ENCODE measurements at regions not wholly inside any gene's neighbourhood (a gene's known extent, or its start where the extent isn't known, plus 50 kb on each side); places are given as distances from the start of the nearest gene placed in this dataset.

GRCh38 chr15:96576596-96576995 lies 246.1 kb downstream of the NR2F2 start:
- DNase-seq (ENCODE audit: low spot score) (no peak), ATAC-seq (no peak)
- TF ChIP-seq CREM (CRISPR knock-in tag; IDR thresholded peaks at IDR 0.05) (no peak), ZNF671 (CRISPR knock-in tag; IDR thresholded peaks at IDR 0.05) (no peak), RORB (CRISPR knock-in tag; IDR thresholded peaks at IDR 0.05) (no peak), SOX15 (CRISPR knock-in tag; IDR thresholded peaks at IDR 0.05) (no peak), ZNF263 (CRISPR knock-in tag; IDR thresholded peaks at IDR 0.05; ENCODE audit: low read depth) (no peak), OVOL2 (CRISPR knock-in tag; IDR thresholded peaks at IDR 0.05; ENCODE audit: borderline replicate concordance) (no peak), CBFB (CRISPR knock-in tag; IDR thresholded peaks at IDR 0.05; ENCODE audit: low read depth) (no peak), EMX1 (CRISPR knock-in tag; IDR thresholded peaks at IDR 0.05) (no peak), TEAD1 (CRISPR knock-in tag; IDR thresholded peaks at IDR 0.05) (no peak), ZSCAN18 (CRISPR knock-in tag; IDR thresholded peaks at IDR 0.05) (no peak), NR3C1 (CRISPR knock-in tag; conservative IDR thresholded peaks at IDR 0.05; ENCODE audit: low read depth) (no peak)
- TF ChIP-seq, protein P1, sequence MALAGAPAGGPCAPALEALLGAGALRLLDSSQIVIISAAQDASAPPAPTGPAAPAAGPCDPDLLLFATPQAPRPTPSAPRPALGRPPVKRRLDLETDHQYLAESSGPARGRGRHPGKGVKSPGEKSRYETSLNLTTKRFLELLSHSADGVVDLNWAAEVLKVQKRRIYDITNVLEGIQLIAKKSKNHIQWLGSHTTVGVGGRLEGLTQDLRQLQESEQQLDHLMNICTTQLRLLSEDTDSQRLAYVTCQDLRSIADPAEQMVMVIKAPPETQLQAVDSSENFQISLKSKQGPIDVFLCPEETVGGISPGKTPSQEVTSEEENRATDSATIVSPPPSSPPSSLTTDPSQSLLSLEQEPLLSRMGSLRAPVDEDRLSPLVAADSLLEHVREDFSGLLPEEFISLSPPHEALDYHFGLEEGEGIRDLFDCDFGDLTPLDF (CRISPR knock-in tag; IDR thresholded peaks at IDR 0.05), result no peak
- TF ChIP-seq, protein P2, sequence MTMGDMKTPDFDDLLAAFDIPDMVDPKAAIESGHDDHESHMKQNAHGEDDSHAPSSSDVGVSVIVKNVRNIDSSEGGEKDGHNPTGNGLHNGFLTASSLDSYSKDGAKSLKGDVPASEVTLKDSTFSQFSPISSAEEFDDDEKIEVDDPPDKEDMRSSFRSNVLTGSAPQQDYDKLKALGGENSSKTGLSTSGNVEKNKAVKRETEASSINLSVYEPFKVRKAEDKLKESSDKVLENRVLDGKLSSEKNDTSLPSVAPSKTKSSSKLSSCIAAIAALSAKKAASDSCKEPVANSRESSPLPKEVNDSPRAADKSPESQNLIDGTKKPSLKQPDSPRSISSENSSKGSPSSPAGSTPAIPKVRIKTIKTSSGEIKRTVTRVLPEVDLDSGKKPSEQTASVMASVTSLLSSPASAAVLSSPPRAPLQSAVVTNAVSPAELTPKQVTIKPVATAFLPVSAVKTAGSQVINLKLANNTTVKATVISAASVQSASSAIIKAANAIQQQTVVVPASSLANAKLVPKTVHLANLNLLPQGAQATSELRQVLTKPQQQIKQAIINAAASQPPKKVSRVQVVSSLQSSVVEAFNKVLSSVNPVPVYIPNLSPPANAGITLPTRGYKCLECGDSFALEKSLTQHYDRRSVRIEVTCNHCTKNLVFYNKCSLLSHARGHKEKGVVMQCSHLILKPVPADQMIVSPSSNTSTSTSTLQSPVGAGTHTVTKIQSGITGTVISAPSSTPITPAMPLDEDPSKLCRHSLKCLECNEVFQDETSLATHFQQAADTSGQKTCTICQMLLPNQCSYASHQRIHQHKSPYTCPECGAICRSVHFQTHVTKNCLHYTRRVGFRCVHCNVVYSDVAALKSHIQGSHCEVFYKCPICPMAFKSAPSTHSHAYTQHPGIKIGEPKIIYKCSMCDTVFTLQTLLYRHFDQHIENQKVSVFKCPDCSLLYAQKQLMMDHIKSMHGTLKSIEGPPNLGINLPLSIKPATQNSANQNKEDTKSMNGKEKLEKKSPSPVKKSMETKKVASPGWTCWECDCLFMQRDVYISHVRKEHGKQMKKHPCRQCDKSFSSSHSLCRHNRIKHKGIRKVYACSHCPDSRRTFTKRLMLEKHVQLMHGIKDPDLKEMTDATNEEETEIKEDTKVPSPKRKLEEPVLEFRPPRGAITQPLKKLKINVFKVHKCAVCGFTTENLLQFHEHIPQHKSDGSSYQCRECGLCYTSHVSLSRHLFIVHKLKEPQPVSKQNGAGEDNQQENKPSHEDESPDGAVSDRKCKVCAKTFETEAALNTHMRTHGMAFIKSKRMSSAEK (CRISPR knock-in tag; IDR thresholded peaks at IDR 0.05; ENCODE audit: borderline replicate concordance), result no peak
- TF ChIP-seq, protein P3, sequence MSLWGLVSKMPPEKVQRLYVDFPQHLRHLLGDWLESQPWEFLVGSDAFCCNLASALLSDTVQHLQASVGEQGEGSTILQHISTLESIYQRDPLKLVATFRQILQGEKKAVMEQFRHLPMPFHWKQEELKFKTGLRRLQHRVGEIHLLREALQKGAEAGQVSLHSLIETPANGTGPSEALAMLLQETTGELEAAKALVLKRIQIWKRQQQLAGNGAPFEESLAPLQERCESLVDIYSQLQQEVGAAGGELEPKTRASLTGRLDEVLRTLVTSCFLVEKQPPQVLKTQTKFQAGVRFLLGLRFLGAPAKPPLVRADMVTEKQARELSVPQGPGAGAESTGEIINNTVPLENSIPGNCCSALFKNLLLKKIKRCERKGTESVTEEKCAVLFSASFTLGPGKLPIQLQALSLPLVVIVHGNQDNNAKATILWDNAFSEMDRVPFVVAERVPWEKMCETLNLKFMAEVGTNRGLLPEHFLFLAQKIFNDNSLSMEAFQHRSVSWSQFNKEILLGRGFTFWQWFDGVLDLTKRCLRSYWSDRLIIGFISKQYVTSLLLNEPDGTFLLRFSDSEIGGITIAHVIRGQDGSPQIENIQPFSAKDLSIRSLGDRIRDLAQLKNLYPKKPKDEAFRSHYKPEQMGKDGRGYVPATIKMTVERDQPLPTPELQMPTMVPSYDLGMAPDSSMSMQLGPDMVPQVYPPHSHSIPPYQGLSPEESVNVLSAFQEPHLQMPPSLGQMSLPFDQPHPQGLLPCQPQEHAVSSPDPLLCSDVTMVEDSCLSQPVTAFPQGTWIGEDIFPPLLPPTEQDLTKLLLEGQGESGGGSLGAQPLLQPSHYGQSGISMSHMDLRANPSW (CRISPR knock-in tag; conservative IDR thresholded peaks at IDR 0.05; ENCODE audit: low read depth), result no peak
- TF ChIP-seq, protein P4, sequence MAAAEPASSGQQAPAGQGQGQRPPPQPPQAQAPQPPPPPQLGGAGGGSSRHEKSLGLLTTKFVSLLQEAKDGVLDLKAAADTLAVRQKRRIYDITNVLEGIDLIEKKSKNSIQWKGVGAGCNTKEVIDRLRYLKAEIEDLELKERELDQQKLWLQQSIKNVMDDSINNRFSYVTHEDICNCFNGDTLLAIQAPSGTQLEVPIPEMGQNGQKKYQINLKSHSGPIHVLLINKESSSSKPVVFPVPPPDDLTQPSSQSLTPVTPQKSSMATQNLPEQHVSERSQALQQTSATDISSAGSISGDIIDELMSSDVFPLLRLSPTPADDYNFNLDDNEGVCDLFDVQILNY (CRISPR knock-in tag; IDR thresholded peaks at IDR 0.05), result no peak
- Mint-ChIP-seq H3K27ac (no peak overlapping the region), H3K4me1 (peaks cover 15% of the 10 kb centered on the region), H3K27me3 (ENCODE audit: low read depth) (no peaks in the 10 kb centered on the region), H3K36me3 (no peaks in the 10 kb centered on the region), H3K9me3 (no peaks in the 10 kb centered on the region), H3K4me3 (no peak overlapping the region)
- ChIA-PET CTCF (no interaction called here), POLR2A (no interaction called here)

DNA sequence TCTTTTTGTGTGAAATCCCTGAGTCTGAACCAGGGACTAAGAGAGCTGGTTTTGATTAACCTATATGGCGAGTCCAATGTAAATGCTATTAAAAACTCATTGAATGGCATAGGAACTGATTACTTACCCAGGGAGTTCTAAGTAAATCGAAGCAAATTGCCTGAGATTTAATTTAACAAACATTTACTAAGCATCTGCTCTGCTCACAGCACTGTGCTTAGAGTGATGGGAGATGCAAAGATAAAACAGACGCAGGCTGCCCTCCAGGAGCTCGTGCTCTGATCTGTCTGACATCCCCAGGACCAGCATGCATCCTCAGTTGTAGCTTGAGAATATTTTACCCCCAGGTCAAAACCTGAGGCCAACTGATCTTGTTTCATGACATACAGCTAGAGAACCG lies 247.9 kb downstream of the NR2F2 start:
- no peaks in the 10 kb centered on the region for H3K36me3 Mint-ChIP-seq
- POLR2A ChIA-PET, result interaction anchor here (0.5 to 0.6 kb wide), 2 partner anchors 182 to 1573 kb away, joined by 3 to 4 read pairs; no protein-coding TSS in a partner anchor
- no peak for TF ChIP-seq NR2C2 (CRISPR knock-in tag; IDR thresholded peaks at IDR 0.05)
- TF ChIP-seq, protein P4 (CRISPR knock-in tag; IDR thresholded peaks at IDR 0.05), result no peak
- no peak for TF ChIP-seq JUN (CRISPR knock-in tag; IDR thresholded peaks at IDR 0.05)
- TF ChIP-seq, protein P5, sequence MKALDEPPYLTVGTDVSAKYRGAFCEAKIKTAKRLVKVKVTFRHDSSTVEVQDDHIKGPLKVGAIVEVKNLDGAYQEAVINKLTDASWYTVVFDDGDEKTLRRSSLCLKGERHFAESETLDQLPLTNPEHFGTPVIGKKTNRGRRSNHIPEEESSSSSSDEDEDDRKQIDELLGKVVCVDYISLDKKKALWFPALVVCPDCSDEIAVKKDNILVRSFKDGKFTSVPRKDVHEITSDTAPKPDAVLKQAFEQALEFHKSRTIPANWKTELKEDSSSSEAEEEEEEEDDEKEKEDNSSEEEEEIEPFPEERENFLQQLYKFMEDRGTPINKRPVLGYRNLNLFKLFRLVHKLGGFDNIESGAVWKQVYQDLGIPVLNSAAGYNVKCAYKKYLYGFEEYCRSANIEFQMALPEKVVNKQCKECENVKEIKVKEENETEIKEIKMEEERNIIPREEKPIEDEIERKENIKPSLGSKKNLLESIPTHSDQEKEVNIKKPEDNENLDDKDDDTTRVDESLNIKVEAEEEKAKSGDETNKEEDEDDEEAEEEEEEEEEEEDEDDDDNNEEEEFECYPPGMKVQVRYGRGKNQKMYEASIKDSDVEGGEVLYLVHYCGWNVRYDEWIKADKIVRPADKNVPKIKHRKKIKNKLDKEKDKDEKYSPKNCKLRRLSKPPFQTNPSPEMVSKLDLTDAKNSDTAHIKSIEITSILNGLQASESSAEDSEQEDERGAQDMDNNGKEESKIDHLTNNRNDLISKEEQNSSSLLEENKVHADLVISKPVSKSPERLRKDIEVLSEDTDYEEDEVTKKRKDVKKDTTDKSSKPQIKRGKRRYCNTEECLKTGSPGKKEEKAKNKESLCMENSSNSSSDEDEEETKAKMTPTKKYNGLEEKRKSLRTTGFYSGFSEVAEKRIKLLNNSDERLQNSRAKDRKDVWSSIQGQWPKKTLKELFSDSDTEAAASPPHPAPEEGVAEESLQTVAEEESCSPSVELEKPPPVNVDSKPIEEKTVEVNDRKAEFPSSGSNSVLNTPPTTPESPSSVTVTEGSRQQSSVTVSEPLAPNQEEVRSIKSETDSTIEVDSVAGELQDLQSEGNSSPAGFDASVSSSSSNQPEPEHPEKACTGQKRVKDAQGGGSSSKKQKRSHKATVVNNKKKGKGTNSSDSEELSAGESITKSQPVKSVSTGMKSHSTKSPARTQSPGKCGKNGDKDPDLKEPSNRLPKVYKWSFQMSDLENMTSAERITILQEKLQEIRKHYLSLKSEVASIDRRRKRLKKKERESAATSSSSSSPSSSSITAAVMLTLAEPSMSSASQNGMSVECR (CRISPR knock-in tag; IDR thresholded peaks at IDR 0.05; ENCODE audit: borderline replicate concordance), result no peak
- TF ChIP-seq, protein P6, sequence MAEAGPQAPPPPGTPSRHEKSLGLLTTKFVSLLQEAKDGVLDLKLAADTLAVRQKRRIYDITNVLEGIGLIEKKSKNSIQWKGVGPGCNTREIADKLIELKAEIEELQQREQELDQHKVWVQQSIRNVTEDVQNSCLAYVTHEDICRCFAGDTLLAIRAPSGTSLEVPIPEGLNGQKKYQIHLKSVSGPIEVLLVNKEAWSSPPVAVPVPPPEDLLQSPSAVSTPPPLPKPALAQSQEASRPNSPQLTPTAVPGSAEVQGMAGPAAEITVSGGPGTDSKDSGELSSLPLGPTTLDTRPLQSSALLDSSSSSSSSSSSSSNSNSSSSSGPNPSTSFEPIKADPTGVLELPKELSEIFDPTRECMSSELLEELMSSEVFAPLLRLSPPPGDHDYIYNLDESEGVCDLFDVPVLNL (CRISPR knock-in tag; IDR thresholded peaks at IDR 0.05; ENCODE audit: borderline replicate concordance, low read depth), result no peak

More for the DNA sequence above, 247.9 kb downstream of the NR2F2 start:
- ATAC-seq (no peak), DNase-seq (ENCODE audit: low spot score) (no peak)
- H3K9me3 Mint-ChIP-seq, result no peaks in the 10 kb centered on the region
- H3K27ac Mint-ChIP-seq, result no peak overlapping the region
- H3K4me3 Mint-ChIP-seq, result no peak overlapping the region
- H3K4me1 Mint-ChIP-seq, result peaks cover 18% of the 10 kb centered on the region
- no peaks in the 10 kb centered on the region for H3K27me3 Mint-ChIP-seq (ENCODE audit: low read depth)
- CTCF ChIA-PET, result no interaction called here

Data from WTC11 (cell line).